OCI-LY1 (cell line): ENCODE measurements at regions not wholly inside any gene's neighbourhood (a gene's known extent, or its start where the extent isn't known, plus 50 kb on each side); places are given as distances from the start of the nearest gene placed in this dataset.

Source experiments
- H2AFZ ChIP-seq: fragments of 200-600 bp; sonication (generic), shearing (Covaris generic); 2 replicates; pipeline ENCODE4 v1.6.0; 2014; ENCODE audit warnings: antibody characterized with exemption, mild to moderate bottlenecking, low read length
- H3F3A ChIP-seq: fragments of 200-600 bp; sonication (generic), shearing (Covaris generic); 2 replicates; pipeline ENCODE4 v1.6.0; 2014; ENCODE audit warnings: mild to moderate bottlenecking, antibody characterized with exemption, low read length, moderate library complexity; ENCODE audit not compliant: insufficient read depth
- H3K27ac ChIP-seq: fragments of 200-600 bp; sonication (generic); 2 replicates; pipeline ENCODE4 v1.5.1; 2014; ENCODE audit warnings: low read length, mixed run types, mild to moderate bottlenecking, low read depth; ENCODE audit not compliant: poor library complexity, severe bottlenecking
- H3K27me3 ChIP-seq: fragments of 200-600 bp; sonication (generic); 2 replicates; pipeline ENCODE4 v1.6.0; 2014; ENCODE audit warnings: antibody characterized with exemption, mild to moderate bottlenecking, low read length, moderate library complexity; ENCODE audit not compliant: insufficient read depth
- H3K36me3 ChIP-seq: fragments of 200-600 bp; sonication (generic); 2 replicates; pipeline ENCODE4 v1.6.1; 2014; ENCODE audit warnings: mild to moderate bottlenecking, antibody characterized with exemption, low read length, moderate library complexity, mixed read lengths; ENCODE audit not compliant: insufficient read depth
- H3K4me1 ChIP-seq: fragments of 200-600 bp; sonication (generic); 2 replicates; pipeline ENCODE4 v1.5.1; 2014; ENCODE audit warnings: mild to moderate bottlenecking, low read length, moderate library complexity; ENCODE audit not compliant: insufficient read depth, severe bottlenecking
- H3K4me2 ChIP-seq: fragments of 200-600 bp; sonication (generic), shearing (Covaris generic); 2 replicates; pipeline ENCODE4 v1.6.1; 2014; ENCODE audit warnings: low read length
- H3K4me3 ChIP-seq: fragments of 200-600 bp; sonication (generic); 2 replicates; pipeline ENCODE4 v1.5.1; 2014; ENCODE audit warnings: low read length, low read depth, mild to moderate bottlenecking, mixed read lengths; ENCODE audit not compliant: poor library complexity, severe bottlenecking
- H3K79me2 ChIP-seq: fragments of 200-600 bp; shearing (Covaris generic); 2 replicates; pipeline ENCODE4 v1.6.1; 2016; ENCODE audit warnings: mixed run types, low read length, mixed read lengths; ENCODE audit not compliant: insufficient read depth
- H3K9ac ChIP-seq: fragments of 200-600 bp; sonication (generic), shearing (Covaris generic); 2 replicates; pipeline ENCODE4 v1.6.1; 2014; ENCODE audit warnings: mild to moderate bottlenecking, low read length, mixed read lengths
- H3K9me2 ChIP-seq: fragments of 200-600 bp; sonication (generic), shearing (Covaris generic); 2 replicates; pipeline ENCODE4 v1.6.1; 2014; ENCODE audit warnings: low read depth, mild to moderate bottlenecking, low read length, mixed read lengths
- H3K9me3 ChIP-seq: fragments of 200-600 bp; shearing (Covaris generic); 2 replicates; pipeline ENCODE4 v1.6.1; 2014; ENCODE audit warnings: low read length, mixed read lengths
- H4K20me1 ChIP-seq: fragments of 200-600 bp; sonication (generic), shearing (Covaris generic); 2 replicates; pipeline ENCODE4 v1.6.0; 2016; ENCODE audit warnings: mild to moderate bottlenecking, low read length; ENCODE audit not compliant: insufficient read depth
- CTCF ChIP-seq: fragments of 200-600 bp; sonication (generic), shearing (Covaris generic); IDR thresholded peaks from 2 replicates; pipeline ENCODE4 v1.5.1; 2017; ENCODE audit warnings: mild to moderate bottlenecking, antibody characterized with exemption, low read length, moderate library complexity, mixed read lengths
- EZH2 ChIP-seq: fragments of 200-600 bp; sonication (generic), shearing (Covaris generic); IDR thresholded peaks from 2 replicates; pipeline ENCODE4 v1.8.0; 2017; ENCODE audit warnings: borderline replicate concordance, mixed run types, mild to moderate bottlenecking, antibody characterized with exemption, low read length, moderate library complexity, mixed read lengths

- H3K4me1 ChIP-seq: no peaks in the 10 kb centered on the region
- no peak overlapping the region for H3K4me3 ChIP-seq
- H2AFZ ChIP-seq: no peak overlapping the region
- no peaks in the 10 kb centered on the region for H3K9me3 ChIP-seq
- no peaks in the 10 kb centered on the region for H3K79me2 ChIP-seq
- no peaks in the 10 kb centered on the region for H3K9me2 ChIP-seq
- no peak overlapping the region for H3K4me2 ChIP-seq
- H3K36me3 ChIP-seq: no peaks in the 10 kb centered on the region
- H4K20me1 ChIP-seq: no peaks in the 10 kb centered on the region
- H3K27me3 ChIP-seq: no peaks in the 10 kb centered on the region
- no peak overlapping the region for H3K9ac ChIP-seq
- H3F3A ChIP-seq: no peaks in the 10 kb centered on the region
- TF ChIP-seq CTCF: no peak
- TF ChIP-seq EZH2: no peak
- H3K27ac ChIP-seq: no peak overlapping the region
These were observed 63.6 kb upstream of the NOX3 start for GRCh38 chr6:155519176-155519738.

- H3K4me3 ChIP-seq: no peak overlapping the region
- no peaks in the 10 kb centered on the region for H4K20me1 ChIP-seq
These were observed 61.7 kb upstream of the NOX3 start for GRCh38 chr6:155517294-155517693.

GRCh38 chr6:155510879-155511278 lies 55.2 kb upstream of the NOX3 start:
- no peak overlapping the region for H3K4me3 ChIP-seq
- H3K27me3 ChIP-seq: no peaks in the 10 kb centered on the region
- H2AFZ ChIP-seq: no peak overlapping the region
- no peaks in the 10 kb centered on the region for H3K4me1 ChIP-seq
- no peak overlapping the region for H3K4me2 ChIP-seq
- H3K9me2 ChIP-seq: no peaks in the 10 kb centered on the region
- no peaks in the 10 kb centered on the region for H4K20me1 ChIP-seq
- H3F3A ChIP-seq: no peaks in the 10 kb centered on the region
- no peaks in the 10 kb centered on the region for H3K79me2 ChIP-seq
- H3K9ac ChIP-seq: no peak overlapping the region
- H3K36me3 ChIP-seq: no peaks in the 10 kb centered on the region
- H3K27ac ChIP-seq: no peak overlapping the region
- no peaks in the 10 kb centered on the region for H3K9me3 ChIP-seq
- TF ChIP-seq EZH2 (no peak), CTCF (no peak)

More at GRCh38 chr6:155517294-155517693, 61.7 kb upstream of the NOX3 start:
- Histone ChIP-seq H3K9me3 (no peaks in the 10 kb centered on the region), H3K79me2 (no peaks in the 10 kb centered on the region), H2AFZ (no peak overlapping the region), H3K9ac (no peak overlapping the region), H3K27me3 (no peaks in the 10 kb centered on the region), H3K4me1 (no peaks in the 10 kb centered on the region), H3F3A (no peaks in the 10 kb centered on the region), H3K27ac (no peak overlapping the region), H3K4me2 (no peak overlapping the region), H3K9me2 (no peaks in the 10 kb centered on the region), H3K36me3 (no peaks in the 10 kb centered on the region)
- TF ChIP-seq EZH2: no peak
- no peak for TF ChIP-seq CTCF
